ENCODE measurements at regions not wholly inside any gene's neighbourhood (a gene's known extent, or its start where the extent isn't known, plus 50 kb on each side); places are given as distances from the start of the nearest gene placed in this dataset.

DNA sequence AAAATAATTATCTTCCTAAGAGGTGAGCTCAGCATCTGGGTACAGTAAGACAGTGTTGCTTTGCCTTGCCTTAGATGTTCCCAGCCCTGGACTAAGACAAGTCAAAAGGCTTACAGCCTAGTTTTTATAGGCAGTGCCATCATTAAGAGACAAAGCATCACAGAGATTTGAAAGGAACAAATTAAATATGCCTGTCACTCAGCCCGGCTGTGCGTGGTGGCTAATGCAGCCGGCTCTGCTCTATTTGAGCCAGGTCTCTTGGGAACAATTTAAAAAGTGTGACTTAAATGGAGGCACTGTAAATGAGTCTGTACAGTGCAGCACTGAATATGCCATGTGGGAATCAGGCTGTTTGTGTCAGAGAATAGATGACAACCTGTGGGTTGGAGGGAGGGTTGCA is 1687.4 kb upstream of the FLRT2 start:
- TF ChIP-seq POLR2A (IDR thresholded peaks at IDR 0.05; ENCODE audit: low read depth, low read length) (no peak), TAF1 (IDR thresholded peaks at IDR 0.05; ENCODE audit: borderline replicate concordance, low read depth, low read length) (no peak)
